NOMO-1 treated with DMSO at 0.1 percent for 48 hours (cell line): ENCODE measurements at regions not wholly inside any gene's neighbourhood (a gene's known extent, or its start where the extent isn't known, plus 50 kb on each side); places are given as distances from the start of the nearest gene placed in this dataset.

ENCODE experiments used
- DNase-seq: peaks from one replicate; lab custom pipeline; 2025; ENCODE audit not compliant: unreplicated experiment; lab: John Stamatoyannopoulos, UW

- DNase-seq: no peak
Observed at GRCh38 chr13:34515201-34515600, 426.9 kb upstream of the NBEA start.

- DNase-seq: no peak
Observed at GRCh38 chr13:34521171-34521570, 420.9 kb upstream of the NBEA start.

GRCh38 chr13:34522808-34523207 lies 419.3 kb upstream of the NBEA start:
- DNase-seq: no peak

GRCh38 chr13:34523406-34523805 lies 418.7 kb upstream of the NBEA start:
- no peak for DNase-seq

- no peak for DNase-seq
Observed at GRCh38 chr13:34533941-34534340, 408.1 kb upstream of the NBEA start.

- no peak for DNase-seq
Observed at GRCh38 chr13:34542321-34542720, 399.7 kb upstream of the NBEA start.

GRCh38 chr13:34543836-34544235 lies 398.2 kb upstream of the NBEA start:
- no peak for DNase-seq

- no peak for DNase-seq
Observed at GRCh38 chr13:34545461-34545860, 396.6 kb upstream of the NBEA start.

- no peak for DNase-seq
Observed at GRCh38 chr13:34546344-34547250, 395.5 kb upstream of the NBEA start.

GRCh38 chr13:34547929-34548328 lies 394.1 kb upstream of the NBEA start:
- DNase-seq: no peak

GRCh38 chr13:34553376-34553775 lies 388.7 kb upstream of the NBEA start:
- DNase-seq: no peak

- DNase-seq: no peak
Observed at GRCh38 chr13:34555988-34556387, 386.1 kb upstream of the NBEA start.

GRCh38 chr13:34561033-34561432 lies 381.0 kb upstream of the NBEA start:
- no peak for DNase-seq

GRCh38 chr13:34567597-34567996 lies 374.5 kb upstream of the NBEA start:
- DNase-seq: no peak

GRCh38 chr13:34570698-34571353 lies 371.2 kb upstream of the NBEA start:
- no peak for DNase-seq

- DNase-seq: no peak
Observed at GRCh38 chr13:34571716-34572115, 370.4 kb upstream of the NBEA start.

- no peak for DNase-seq
Observed at GRCh38 chr13:34577051-34577450, 365.0 kb upstream of the NBEA start.

- no peak for DNase-seq
Observed at GRCh38 chr13:34578471-34578870, 363.6 kb upstream of the NBEA start.

GRCh38 chr13:34578917-34579316 lies 363.2 kb upstream of the NBEA start:
- no peak for DNase-seq

- DNase-seq: no peak
Observed at GRCh38 chr13:34583181-34583580, 358.9 kb upstream of the NBEA start.

- no peak for DNase-seq
Observed at GRCh38 chr13:34587576-34587975, 354.5 kb upstream of the NBEA start.

- DNase-seq: no peak
Observed at GRCh38 chr13:34588362-34588761, 353.7 kb upstream of the NBEA start.
